GM12878 (cell line): ENCODE measurements at regions not wholly inside any gene's neighbourhood (a gene's known extent, or its start where the extent isn't known, plus 50 kb on each side); places are given as distances from the start of the nearest gene placed in this dataset.

Experiments
- ATAC-seq: fragments of 200-7000 bp; cut with Tn5 transposase; 3 replicates; pipeline ENCODE4 v1.9.1; 2020; ENCODE audit warnings: mild to moderate bottlenecking, moderate library complexity
- BruUV-seq: library from RNA; stranded (reverse); fragments of 400-500 nt; replicated peaks from 2 replicates; lab custom pipeline; 2021; lab: Mats Ljungman, UMichigan
- CTCF ChIA-PET: fragments of 300-600 bp; sonication (Branson Sonifier 250); formaldehyde crosslinking; extraction: SDS; loops from one replicate; lab custom pipeline; 2021; ENCODE audit warnings: inconsistent platforms; lab: Yijun Ruan, JAX
- POLR2A ChIA-PET: fragments of 350-600 bp; formaldehyde crosslinking; extraction: SDS; loops from one replicate; lab custom pipeline; 2021; ENCODE audit warnings: inconsistent platforms; lab: Charles Lee
- RAD21 ChIA-PET: fragments of 300-600 bp; sonication (Branson Sonifier 250); formaldehyde crosslinking; loops from one replicate; lab custom pipeline; 2023; ENCODE audit warnings: antibody characterized with exemption; ENCODE audit not compliant: unreplicated experiment; lab: Charles Lee
- SMC1A ChIA-PET: fragments of 300-600 bp; sonication (Branson Sonifier 250); formaldehyde crosslinking; loops from one replicate; lab custom pipeline; 2023; ENCODE audit not compliant: unreplicated experiment, uncharacterized antibody; lab: Charles Lee
- DNase-seq: peaks from one replicate; pipeline ENCODE4 v3.0.0-alpha.2; 2011; ENCODE audit warnings: low read depth, low spot score
- FAIRE-seq: peaks from 3 replicates; lab custom pipeline; 2011; peaks lifted over from hg19 to GRCh38; lab: Jason Lieb, UNC
- H2AFZ ChIP-seq: 2 replicates; pipeline ENCODE4 v1.6.0; 2011; ENCODE audit warnings: low read depth, low read length, control low read depth; ENCODE audit not compliant: control insufficient read depth
- H3K27ac ChIP-seq: 2 replicates; pipeline ENCODE4 v1.5.1; 2011; ENCODE audit warnings: control low read depth; ENCODE audit not compliant: control insufficient read depth, insufficient read depth
- H3K27me3 ChIP-seq, 2 experiments: replicated peaks in 1 of 2; 2 replicates each; pipeline versions ENCODE4 v1.6.0 to v1.6.1; 2011; ENCODE audit warnings: low read length in 1 of 2; ENCODE audit not compliant: control insufficient read depth in 2 of 2, insufficient read depth in 2 of 2
- H3K36me3 ChIP-seq, 2 experiments: 2 replicates each; pipeline ENCODE4 v1.5.1; 2011; ENCODE audit warnings: low read length in 1 of 2; ENCODE audit not compliant: control insufficient read depth in 2 of 2, insufficient read depth in 2 of 2
- H3K4me1 ChIP-seq: 2 replicates; pipeline ENCODE4 v1.6.1; 2011; ENCODE audit warnings: mild to moderate bottlenecking, low read length, moderate library complexity, mixed read lengths; ENCODE audit not compliant: control insufficient read depth, insufficient read depth
- H3K4me2 ChIP-seq: 2 replicates; pipeline ENCODE4 v1.6.0; 2011; ENCODE audit warnings: control low read depth; ENCODE audit not compliant: control insufficient read depth, insufficient read depth
- H3K4me3 ChIP-seq: fragments of 200-600 bp; sonication (generic); 2 replicates; pipeline ENCODE4 v1.5.1; 2016
- H3K79me2 ChIP-seq: 2 replicates; pipeline ENCODE4 v1.6.0; 2011; ENCODE audit warnings: low read length; ENCODE audit not compliant: control insufficient read depth, insufficient read depth
- H3K9ac ChIP-seq: 2 replicates; pipeline ENCODE4 v1.8.0; 2011; ENCODE audit warnings: low read length, control low read depth, mixed read lengths; ENCODE audit not compliant: control insufficient read depth, insufficient read depth
- H3K9me3 ChIP-seq: replicated peaks from 3 replicates; pipeline ENCODE4 v1.5.1; 2011; ENCODE audit warnings: mild to moderate bottlenecking, low read length; ENCODE audit not compliant: control insufficient read depth, insufficient read depth
- H4K20me1 ChIP-seq: 2 replicates; pipeline ENCODE4 v1.6.0; 2011; ENCODE audit not compliant: control insufficient read depth, insufficient read depth
- ATF2 ChIP-seq: IDR thresholded peaks from 2 replicates; pipeline ENCODE4 v1.6.1; 2012; ENCODE audit warnings: low read length, inconsistent platforms
- CREM ChIP-seq: IDR thresholded peaks from 2 replicates; pipeline ENCODE4 v1.6.1; 2014; ENCODE audit warnings: antibody characterized with exemption, low read depth
- EED ChIP-seq: sonication (generic); IDR thresholded peaks from 2 replicates; pipeline ENCODE4 v1.6.1; 2016; ENCODE audit warnings: antibody characterized with exemption, low read depth
- HCFC1 ChIP-seq: fragments of 150-350 bp; IDR thresholded peaks from 2 replicates; pipeline ENCODE4 v1.6.1; 2014; ENCODE audit warnings: low read length
- IKZF2 ChIP-seq, 2 experiments: fragments of 450-650 bp; IDR thresholded peaks; 2 replicates each; pipeline ENCODE4 v1.6.1; 2017; ENCODE audit warnings: mild to moderate bottlenecking in 2 of 2, moderate library complexity in 2 of 2
- LARP7 ChIP-seq: fragments of 450-650 bp; IDR thresholded peaks from 2 replicates; pipeline ENCODE4 v1.6.1; 2017; ENCODE audit warnings: mild to moderate bottlenecking
- MEF2B ChIP-seq: fragments of 450-650 bp; IDR thresholded peaks from 2 replicates; pipeline ENCODE4 v1.6.1; 2018; ENCODE audit warnings: mild to moderate bottlenecking, moderate library complexity; ENCODE audit not compliant: partially characterized antibody, poor library complexity, severe bottlenecking
- NFYA ChIP-seq: IDR thresholded peaks from 2 replicates; pipeline ENCODE4 v1.6.1; 2011; ENCODE audit warnings: low read depth, mild to moderate bottlenecking, low read length, improper control_type of control experiment, borderline replicate concordance
- NR2F1 ChIP-seq: fragments of 450-650 bp; conservative IDR thresholded peaks from 2 replicates; pipeline ENCODE4 v1.6.1; 2017; ENCODE audit warnings: mild to moderate bottlenecking
- NRF1 ChIP-seq: conservative IDR thresholded peaks from 2 replicates; pipeline ENCODE4 v1.6.1; 2011; ENCODE audit warnings: mild to moderate bottlenecking, low read depth, low read length, improper control_type of control experiment
- POLR2AphosphoS5 ChIP-seq: IDR thresholded peaks from 2 replicates; pipeline ENCODE4 v1.6.1; 2011; ENCODE audit warnings: mild to moderate bottlenecking, low read length, inconsistent platforms
- SIX5 ChIP-seq: IDR thresholded peaks from 2 replicates; pipeline ENCODE4 v1.6.1; 2011; ENCODE audit warnings: mild to moderate bottlenecking, low read depth, low read length, moderate library complexity; ENCODE audit not compliant: severe bottlenecking
- YBX1 ChIP-seq: fragments of 450-650 bp; IDR thresholded peaks from 2 replicates; pipeline ENCODE4 v1.6.1; 2016; ENCODE audit warnings: antibody characterized with exemption
- YY1 ChIP-seq: IDR thresholded peaks from 2 replicates; pipeline ENCODE4 v1.6.1; 2011; ENCODE audit warnings: low read depth, mild to moderate bottlenecking, low read length
- ZNF207 ChIP-seq: fragments of 450-650 bp; IDR thresholded peaks from 2 replicates; pipeline ENCODE4 v1.6.1; 2014; ENCODE audit warnings: antibody characterized with exemption, mild to moderate bottlenecking, borderline replicate concordance
- WGBS: methylation state at CpG from one replicate; pipeline ENCODE4 v1.1.6; 2016; ENCODE audit warnings: low lambda C conversion rate; ENCODE audit not compliant: insufficient replicate concordance, insufficient coverage; ENCODE audit errors: missing lambda C conversion rate; 5-methylcytosine and 5-hydroxymethylcytosine counted together
- in situ Hi-C: fragments of 300-500 bp; cut with MboI; formaldehyde crosslinking; loops from 9 replicates; pipeline ENCODE4 v1.14.3; 2018; ENCODE audit warnings: mixed read lengths
- intact Hi-C: fragments of 100-400 bp; cut with micrococcal nuclease; formaldehyde crosslinking; loops from one replicate; pipeline ENCODE4 v1.14.2; 2022; ENCODE audit not compliant: unreplicated experiment

- no peak for TF ChIP-seq ATF2
- no peak for TF ChIP-seq EED
Observed at GRCh38 chr19:29421196-29421545, 104.6 kb upstream of the VSTM2B start (continued).

- in situ Hi-C loops, result no loop called here
Observed at GRCh38 chr19:29422047-29422446, 103.7 kb upstream of the VSTM2B start.

GRCh38 chr19:29422486-29423085 is 103.2 kb upstream of the VSTM2B start:
- ChIA-PET RAD21 (no interaction called here), POLR2A (no interaction called here), SMC1A (no interaction called here), CTCF (no interaction called here)
- TF ChIP-seq IKZF2 (IDR thresholded peaks at IDR 0.05), result no peak
- TF ChIP-seq NRF1, result no peak
- TF ChIP-seq LARP7, result no peak
- TF ChIP-seq NFYA, result no peak
- no peak for TF ChIP-seq HCFC1
- no peak for TF ChIP-seq POLR2AphosphoS5
- no peak for TF ChIP-seq MEF2B
- no peak for TF ChIP-seq CREM
- TF ChIP-seq YBX1, result no peak
- TF ChIP-seq ZNF207, result no peak
- Histone ChIP-seq H3K4me2 (no peak overlapping the region), H3K4me1 (no peaks in the 10 kb centered on the region), H4K20me1 (no peaks in the 10 kb centered on the region), H3K9me3 (no peaks in the 10 kb centered on the region), H3K79me2 (no peaks in the 10 kb centered on the region), H3K36me3 (no peaks in the 10 kb centered on the region), H3K27me3 (no peaks in the 10 kb centered on the region), H2AFZ (no peak overlapping the region), H3K27ac (no peak overlapping the region), H3K4me3 (no peak overlapping the region), H3K9ac (no peak overlapping the region)
- no peak for DNase-seq
- in situ Hi-C loops (no loop called here), intact Hi-C loops (no loop called here)
- WGBS, result 13% methylated on average over 5 of the region's 5 CpGs
- no peak for ATAC-seq
- no TSS peak for BruUV-seq
- no peak for FAIRE-seq

More at GRCh38 chr19:29422047-29422446, 103.7 kb upstream of the VSTM2B start:
- no peak for FAIRE-seq
- WGBS, result 12% methylated on average over 7 of the region's 7 CpGs
- ChIA-PET CTCF (no interaction called here), SMC1A (no interaction called here), RAD21 (no interaction called here)
- no peaks in the 10 kb centered on the region for H3K36me3 ChIP-seq
- no peak overlapping the region for H3K4me2 ChIP-seq
- ATAC-seq, result no peak
- H2AFZ ChIP-seq, result no peak overlapping the region
- no peaks in the 10 kb centered on the region for H3K79me2 ChIP-seq
- H3K27me3 ChIP-seq, result no peaks in the 10 kb centered on the region
- H4K20me1 ChIP-seq, result no peaks in the 10 kb centered on the region
- no peaks in the 10 kb centered on the region for H3K4me1 ChIP-seq
- no peak for TF ChIP-seq NR2F1
- TF ChIP-seq YY1, result no peak
- TF ChIP-seq MEF2B, result no peak
- TF ChIP-seq SIX5, result no peak
- TF ChIP-seq, all 136 proteins: peak for 0
- Histone ChIP-seq H3K4me3 (no peak overlapping the region), H3K9me3 (no peaks in the 10 kb centered on the region), H3K27ac (no peak overlapping the region), H3K9ac (no peak overlapping the region)
- BruUV-seq, result no TSS peak
- POLR2A ChIA-PET, result no interaction called here
- intact Hi-C loops, result no loop called here
- no peak for DNase-seq
